HG03064 (cell line): ENCODE measurements at regions not wholly inside any gene's neighbourhood (a gene's known extent, or its start where the extent isn't known, plus 50 kb on each side); places are given as distances from the start of the nearest gene placed in this dataset.

ENCODE experiments used
- ATAC-seq: cut with Tn5 transposase; IDR thresholded peaks from one replicate; pipeline ENCODE4 v1.9.1; 2021; ENCODE audit warnings: low read depth; ENCODE audit not compliant: unreplicated experiment

- ATAC-seq, result no peak
Measured at GRCh38 chr3:44070841-44071546, 170.7 kb upstream of the TOPAZ1 start.

DNA sequence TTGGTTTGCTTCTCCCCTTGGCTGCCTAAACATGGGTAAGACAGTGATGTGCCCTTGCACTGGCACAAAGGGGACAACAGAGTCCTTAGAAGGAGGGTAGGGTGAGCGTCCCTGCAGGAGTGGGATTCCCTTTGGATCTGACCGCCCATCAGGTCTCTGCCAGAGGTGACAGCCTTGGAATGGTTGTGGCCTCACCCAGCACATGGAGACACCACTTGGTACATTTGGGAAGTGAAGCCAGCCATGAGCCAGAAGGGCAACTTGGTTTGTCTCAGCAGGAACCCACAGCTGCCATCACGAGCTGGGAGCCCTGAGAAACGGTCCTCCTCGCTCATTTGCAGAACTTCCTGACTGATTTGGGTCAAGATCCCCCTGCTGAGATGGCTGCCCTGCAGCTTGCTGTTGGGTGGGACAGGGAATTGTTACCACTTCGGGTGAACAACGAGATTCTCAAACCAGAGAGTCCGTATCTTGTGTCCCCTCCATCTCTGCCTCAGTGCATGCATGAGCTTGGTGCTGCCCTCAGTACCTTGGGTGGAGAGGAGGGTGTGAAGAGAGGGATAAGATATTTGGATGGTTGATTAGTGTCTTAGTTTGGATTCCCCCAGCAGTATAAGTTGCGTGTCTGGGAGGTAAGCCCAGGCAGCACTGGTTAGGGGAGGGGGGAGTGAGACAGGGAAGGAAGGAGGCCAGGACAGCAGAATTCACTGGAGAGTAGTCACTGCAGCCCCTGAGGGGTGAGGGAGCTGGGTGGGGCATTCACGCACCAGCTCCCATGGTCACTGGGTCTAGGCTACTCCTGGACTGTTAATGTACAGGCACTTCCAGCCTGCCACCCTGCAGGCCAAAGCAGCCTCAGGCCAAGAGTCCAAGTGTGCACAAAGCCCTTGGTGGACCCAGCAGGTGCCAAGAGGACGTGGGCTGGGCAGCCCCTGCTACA, 168.8 kb upstream of the TOPAZ1 start:
- ATAC-seq, result no peak

- no peak for ATAC-seq
Measured at GRCh38 chr3:44074181-44074580, 167.5 kb upstream of the TOPAZ1 start.

DNA sequence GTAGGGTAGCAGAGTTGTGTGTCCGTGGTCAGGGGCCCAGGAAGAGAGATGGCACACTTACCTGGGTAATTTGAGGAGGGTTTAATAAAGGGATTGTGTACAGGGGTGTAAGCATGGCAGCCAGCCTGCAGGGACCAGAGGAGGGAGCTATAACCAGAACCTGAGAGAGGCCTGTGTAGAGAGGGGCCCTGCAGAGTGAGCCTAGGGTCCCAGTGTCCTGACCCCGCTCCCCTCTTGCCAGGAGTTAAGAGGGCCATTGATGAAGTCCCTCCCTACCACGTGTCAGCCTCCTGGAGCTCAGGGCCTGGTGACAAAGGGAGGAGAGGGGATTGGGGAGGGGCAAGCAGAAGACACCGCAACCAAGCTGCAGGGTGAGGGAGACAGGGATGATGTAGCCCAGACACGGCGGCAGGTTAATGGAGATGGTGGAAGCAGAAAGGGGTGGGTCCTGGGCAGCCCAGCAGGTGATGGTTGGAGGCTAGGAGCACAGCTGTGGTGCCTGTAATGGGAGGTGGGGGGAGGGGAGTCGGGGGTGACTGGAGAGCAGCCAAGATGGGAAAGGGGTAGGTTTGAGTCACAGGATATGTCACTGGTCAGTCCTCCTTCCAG, 165.4 kb upstream of the TOPAZ1 start:
- no peak for ATAC-seq

DNA sequence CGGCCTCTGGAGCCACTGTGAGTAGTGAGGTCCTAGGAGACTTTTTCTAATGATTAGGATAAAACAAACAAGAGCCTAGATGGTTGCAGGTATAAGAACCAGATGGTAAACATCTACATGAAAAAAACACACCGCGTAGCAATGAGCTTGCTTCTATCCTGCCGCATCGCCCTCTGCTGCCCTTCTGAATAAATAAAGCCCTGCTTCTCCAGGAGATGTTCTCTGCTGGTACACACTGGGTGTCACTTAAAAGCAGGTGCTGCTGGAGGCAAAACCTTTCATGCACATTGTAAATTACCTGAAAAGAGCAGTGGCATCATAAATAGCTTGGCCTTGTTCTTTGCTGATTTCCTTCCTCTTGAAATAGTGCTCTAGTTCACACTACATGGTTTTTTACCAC, 164.4 kb upstream of the TOPAZ1 start:
- ATAC-seq, result no peak

GRCh38 chr3:44078863-44079262, 162.8 kb upstream of the TOPAZ1 start:
- no peak for ATAC-seq

GRCh38 chr3:44079916-44080315, 161.8 kb upstream of the TOPAZ1 start:
- ATAC-seq, result no peak

- ATAC-seq, result no peak
Measured at GRCh38 chr3:44080474-44081072, 161.1 kb upstream of the TOPAZ1 start.

GRCh38 chr3:44090036-44090435, 151.7 kb upstream of the TOPAZ1 start:
- ATAC-seq, result no peak

- no peak for ATAC-seq
Measured at GRCh38 chr3:44092497-44092896, 149.2 kb upstream of the TOPAZ1 start.

GRCh38 chr3:44093531-44093930, 148.2 kb upstream of the TOPAZ1 start:
- ATAC-seq, result no peak

DNA sequence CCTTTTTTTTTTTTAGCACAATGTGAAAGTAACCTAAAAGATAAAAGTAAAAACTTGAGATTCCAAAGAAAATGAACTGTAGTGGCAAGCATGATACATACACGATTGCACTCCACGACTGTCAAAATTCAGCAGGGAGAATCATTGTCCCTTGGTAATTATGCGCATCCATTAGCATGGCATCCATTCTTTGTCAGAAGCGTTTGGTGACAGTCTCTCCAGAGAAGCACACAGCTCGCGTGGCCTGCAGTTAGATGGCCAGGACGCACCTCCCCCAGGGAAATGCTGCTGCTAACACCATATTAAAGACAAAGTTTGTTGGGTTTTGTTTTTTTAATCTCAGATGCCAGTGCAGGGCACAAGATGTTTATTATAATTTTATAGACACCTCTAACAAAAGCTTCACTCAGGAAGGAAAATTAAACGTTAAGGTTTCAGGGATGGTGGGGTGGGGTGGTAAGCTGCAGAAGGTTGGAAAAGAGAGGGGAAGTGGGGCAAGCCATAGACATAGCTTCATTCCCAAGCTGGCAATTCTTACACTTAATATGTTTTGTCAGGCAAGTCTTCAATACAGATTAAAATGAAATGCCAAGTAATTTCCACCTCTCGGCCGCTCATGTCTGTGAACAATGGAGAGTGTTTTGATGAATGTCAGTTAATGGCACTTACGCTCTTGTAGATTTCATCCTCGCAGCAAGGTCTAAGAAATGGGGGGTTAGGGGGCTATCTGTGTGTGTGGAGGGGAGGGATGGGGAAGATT, 142.8 kb upstream of the TOPAZ1 start:
- ATAC-seq, result no peak

DNA sequence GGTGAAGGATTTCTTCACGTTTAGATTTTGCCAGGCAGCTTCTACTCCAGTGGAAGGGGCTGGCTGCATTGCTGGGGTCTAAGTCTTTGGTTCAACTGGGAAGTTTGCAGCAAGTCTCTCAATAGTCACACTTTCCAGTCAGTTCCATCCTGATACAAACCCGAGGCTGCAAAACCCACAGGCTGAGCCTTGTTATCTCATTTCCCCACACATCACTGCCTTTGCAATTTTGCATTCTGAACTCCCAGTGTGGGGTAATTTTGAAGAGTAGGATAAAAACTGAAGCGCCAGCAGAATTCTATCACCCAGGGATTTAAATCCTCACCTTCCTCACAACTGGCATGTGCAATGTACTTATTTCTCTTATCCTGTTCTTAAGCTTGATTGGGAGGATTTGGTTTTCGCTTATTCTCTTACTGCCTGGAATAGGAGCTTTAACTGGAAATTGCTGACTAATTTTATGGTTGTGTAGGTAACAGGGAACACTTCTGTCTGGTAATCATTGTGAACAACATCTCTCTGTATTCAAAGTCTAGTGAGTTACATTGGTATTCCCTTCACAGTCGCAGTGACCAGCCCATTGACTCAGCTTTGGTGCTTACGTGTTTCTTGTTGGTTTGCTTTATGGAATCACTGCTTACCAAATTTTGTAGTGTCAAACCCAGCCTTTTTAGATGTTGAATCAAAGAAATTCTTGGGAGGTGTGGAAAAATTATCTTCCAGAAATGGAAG, 142.0 kb upstream of the TOPAZ1 start:
- no peak for ATAC-seq

- no peak for ATAC-seq
Measured at GRCh38 chr3:44100298-44100695, 141.4 kb upstream of the TOPAZ1 start.

DNA sequence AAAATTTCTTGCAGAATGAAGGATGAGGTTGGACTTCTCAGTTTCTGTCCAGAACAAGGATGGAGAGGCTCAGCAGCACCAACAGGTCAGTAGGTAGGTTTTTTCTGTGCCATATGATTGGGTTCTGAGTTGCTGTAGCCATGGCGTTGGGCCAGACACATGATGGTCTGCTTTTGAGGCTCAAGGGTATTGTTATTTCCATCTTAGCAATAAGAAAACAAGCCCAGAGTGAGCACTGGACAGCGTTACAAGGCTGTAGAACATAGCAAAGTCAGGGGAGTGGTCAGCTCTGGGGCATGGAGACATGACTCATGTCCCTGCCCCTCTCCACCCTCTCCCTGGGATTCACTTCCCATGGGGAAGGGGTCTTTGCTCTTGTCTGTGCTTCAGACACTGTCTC, 137.6 kb upstream of the TOPAZ1 start:
- no peak for ATAC-seq

DNA sequence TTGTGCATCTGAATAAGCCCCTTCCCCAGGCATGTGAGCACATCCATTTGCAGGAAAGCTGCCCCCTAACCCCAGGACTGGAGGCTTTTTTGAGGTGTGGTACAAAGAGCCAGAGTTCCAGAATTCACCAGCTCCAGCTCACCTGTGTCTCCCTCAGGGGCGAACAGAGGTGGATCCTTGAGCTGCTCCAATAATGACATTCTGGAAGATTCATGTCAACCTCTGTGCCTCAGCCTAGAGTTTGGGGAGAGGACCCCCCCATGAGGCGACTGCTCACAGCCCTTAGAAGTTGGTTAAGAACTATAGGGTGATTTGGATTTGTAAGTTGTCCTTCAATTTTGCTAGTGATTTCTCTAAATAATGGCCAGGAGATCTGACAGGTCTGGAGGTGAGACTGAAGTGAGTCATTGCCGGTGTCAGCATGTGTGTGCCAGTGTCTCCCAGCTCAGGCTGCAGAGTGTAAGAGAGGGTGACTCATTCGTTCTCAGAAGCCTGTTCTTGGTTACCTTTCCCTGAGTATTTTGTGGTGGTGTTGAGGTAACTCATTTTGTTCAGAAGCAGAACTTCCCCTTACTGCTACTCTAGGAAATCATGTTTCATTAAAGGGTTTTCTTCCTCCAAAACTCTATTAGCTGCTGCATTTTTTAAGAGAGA, 136.9 kb upstream of the TOPAZ1 start:
- peak; percentile 81 for ATAC-seq

DNA sequence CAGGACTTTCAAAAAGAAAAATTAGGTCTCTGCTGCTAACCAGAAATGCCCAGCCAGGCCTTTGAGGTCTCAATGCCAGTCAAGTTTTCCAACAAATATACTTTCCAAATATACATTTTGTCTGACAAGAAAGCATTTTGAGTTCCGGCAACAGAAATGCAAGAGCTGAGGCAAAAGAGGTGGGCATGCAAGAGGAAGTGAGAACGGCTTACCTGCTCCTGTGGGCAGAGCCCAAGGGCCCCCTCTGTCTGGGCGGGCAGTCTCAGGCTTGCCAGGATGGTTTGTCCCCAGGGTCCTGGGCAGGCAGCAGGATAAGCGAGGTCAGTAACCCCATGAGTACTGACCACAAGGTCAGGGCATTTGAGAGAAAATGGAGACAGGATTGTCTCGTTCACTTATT, 136.1 kb upstream of the TOPAZ1 start:
- ATAC-seq, result no peak

GRCh38 chr3:44106756-44107155, 134.9 kb upstream of the TOPAZ1 start:
- ATAC-seq, result no peak

DNA sequence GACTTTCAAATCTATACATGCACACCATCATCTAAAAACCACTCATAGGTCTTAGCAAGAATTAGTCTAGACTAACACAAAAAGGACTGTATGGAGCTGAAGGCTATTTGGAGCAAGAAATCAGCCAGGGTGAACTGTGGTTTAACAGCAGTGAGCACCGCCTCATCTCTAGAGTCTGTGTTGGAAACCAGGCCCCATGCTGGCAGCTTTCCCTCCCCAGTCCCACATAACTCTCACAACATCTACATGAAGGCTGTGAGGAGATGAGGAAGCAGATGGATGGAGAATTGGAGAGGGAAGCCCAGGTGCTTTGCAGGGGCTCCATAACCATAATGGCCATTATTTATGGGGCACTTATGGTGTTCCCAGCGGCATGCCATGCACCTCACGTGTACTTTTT, 133.2 kb upstream of the TOPAZ1 start:
- no peak for ATAC-seq
